GM12878 (cell line): ENCODE measurements at regions not wholly inside any gene's neighbourhood (a gene's known extent, or its start where the extent isn't known, plus 50 kb on each side); places are given as distances from the start of the nearest gene placed in this dataset.

ENCODE experiments used
- ATAC-seq: fragments of 200-7000 bp; cut with Tn5 transposase; 3 replicates; pipeline ENCODE4 v1.9.1; 2020; ENCODE audit warnings: mild to moderate bottlenecking, moderate library complexity
- BruUV-seq: library from RNA; stranded (reverse); fragments of 400-500 nt; replicated peaks from 2 replicates; lab custom pipeline; 2021; lab: Mats Ljungman, UMichigan
- CTCF ChIA-PET: fragments of 300-600 bp; sonication (Branson Sonifier 250); formaldehyde crosslinking; extraction: SDS; loops from one replicate; lab custom pipeline; 2021; ENCODE audit warnings: inconsistent platforms; lab: Yijun Ruan, JAX
- POLR2A ChIA-PET: fragments of 350-600 bp; formaldehyde crosslinking; extraction: SDS; loops from one replicate; lab custom pipeline; 2021; ENCODE audit warnings: inconsistent platforms; lab: Charles Lee
- RAD21 ChIA-PET: fragments of 300-600 bp; sonication (Branson Sonifier 250); formaldehyde crosslinking; loops from one replicate; lab custom pipeline; 2023; ENCODE audit warnings: antibody characterized with exemption; ENCODE audit not compliant: unreplicated experiment; lab: Charles Lee
- SMC1A ChIA-PET: fragments of 300-600 bp; sonication (Branson Sonifier 250); formaldehyde crosslinking; loops from one replicate; lab custom pipeline; 2023; ENCODE audit not compliant: unreplicated experiment, uncharacterized antibody; lab: Charles Lee
- DNase-seq: peaks from one replicate; pipeline ENCODE4 v3.0.0-alpha.2; 2011; ENCODE audit warnings: low read depth, low spot score
- FAIRE-seq: peaks from 3 replicates; lab custom pipeline; 2011; peaks lifted over from hg19 to GRCh38; lab: Jason Lieb, UNC
- H2AFZ ChIP-seq: 2 replicates; pipeline ENCODE4 v1.6.0; 2011; ENCODE audit warnings: low read depth, low read length, control low read depth; ENCODE audit not compliant: control insufficient read depth
- H3K27ac ChIP-seq: 2 replicates; pipeline ENCODE4 v1.5.1; 2011; ENCODE audit warnings: control low read depth; ENCODE audit not compliant: control insufficient read depth, insufficient read depth
- H3K27me3 ChIP-seq, 2 experiments: replicated peaks in 1 of 2; 2 replicates each; pipeline versions ENCODE4 v1.6.0 to v1.6.1; 2011; ENCODE audit warnings: low read length in 1 of 2; ENCODE audit not compliant: control insufficient read depth in 2 of 2, insufficient read depth in 2 of 2
- H3K36me3 ChIP-seq, 2 experiments: 2 replicates each; pipeline ENCODE4 v1.5.1; 2011; ENCODE audit warnings: low read length in 1 of 2; ENCODE audit not compliant: control insufficient read depth in 2 of 2, insufficient read depth in 2 of 2
- H3K4me1 ChIP-seq: 2 replicates; pipeline ENCODE4 v1.6.1; 2011; ENCODE audit warnings: mild to moderate bottlenecking, low read length, moderate library complexity, mixed read lengths; ENCODE audit not compliant: control insufficient read depth, insufficient read depth
- H3K4me2 ChIP-seq: 2 replicates; pipeline ENCODE4 v1.6.0; 2011; ENCODE audit warnings: control low read depth; ENCODE audit not compliant: control insufficient read depth, insufficient read depth
- H3K4me3 ChIP-seq: fragments of 200-600 bp; sonication (generic); 2 replicates; pipeline ENCODE4 v1.5.1; 2016
- H3K79me2 ChIP-seq: 2 replicates; pipeline ENCODE4 v1.6.0; 2011; ENCODE audit warnings: low read length; ENCODE audit not compliant: control insufficient read depth, insufficient read depth
- H3K9ac ChIP-seq: 2 replicates; pipeline ENCODE4 v1.8.0; 2011; ENCODE audit warnings: low read length, control low read depth, mixed read lengths; ENCODE audit not compliant: control insufficient read depth, insufficient read depth
- H3K9me3 ChIP-seq: replicated peaks from 3 replicates; pipeline ENCODE4 v1.5.1; 2011; ENCODE audit warnings: mild to moderate bottlenecking, low read length; ENCODE audit not compliant: control insufficient read depth, insufficient read depth
- H4K20me1 ChIP-seq: 2 replicates; pipeline ENCODE4 v1.6.0; 2011; ENCODE audit not compliant: control insufficient read depth, insufficient read depth
- BACH1 ChIP-seq: fragments of 450-650 bp; IDR thresholded peaks from 2 replicates; pipeline ENCODE4 v1.6.1; 2017; ENCODE audit warnings: mild to moderate bottlenecking, borderline replicate concordance
- BCLAF1 ChIP-seq: fragments of 450-650 bp; IDR thresholded peaks from 2 replicates; pipeline ENCODE4 v1.6.1; 2017; ENCODE audit warnings: antibody characterized with exemption, mild to moderate bottlenecking, moderate library complexity
- E4F1 ChIP-seq: fragments of 450-650 bp; IDR thresholded peaks from 2 replicates; pipeline ENCODE4 v1.6.1; 2018; ENCODE audit warnings: borderline replicate concordance, mild to moderate bottlenecking; ENCODE audit not compliant: partially characterized antibody
- ELK1 ChIP-seq: IDR thresholded peaks from 2 replicates; pipeline ENCODE4 v1.6.1; 2012; ENCODE audit warnings: low read depth, low read length, improper control_type of control experiment
- KDM1A ChIP-seq: fragments of 200-600 bp; sonication (generic); IDR thresholded peaks from 2 replicates; pipeline ENCODE4 v1.6.1; 2016; ENCODE audit warnings: borderline replicate concordance
- MLLT1 ChIP-seq: fragments of 450-650 bp; IDR thresholded peaks from 2 replicates; pipeline ENCODE4 v1.6.1; 2016; ENCODE audit warnings: mild to moderate bottlenecking
- MXI1 ChIP-seq: fragments of 150-350 bp; IDR thresholded peaks from 2 replicates; pipeline ENCODE4 v1.6.1; 2011; ENCODE audit warnings: low read depth, mild to moderate bottlenecking, inconsistent platforms, low read length, improper control_type of control experiment
- PBX3 ChIP-seq: IDR thresholded peaks from 2 replicates; pipeline ENCODE4 v1.6.1; 2011; ENCODE audit warnings: mild to moderate bottlenecking, low read depth, low read length, moderate library complexity; ENCODE audit not compliant: insufficient replicate concordance
- SREBF2 ChIP-seq: IDR thresholded peaks from 2 replicates; pipeline ENCODE4 v1.6.1; 2012; ENCODE audit warnings: mild to moderate bottlenecking, low read length
- SUZ12 ChIP-seq: fragments of 200-600 bp; sonication (generic); IDR thresholded peaks from one replicate; pipeline ENCODE4 v1.6.1; 2018; ENCODE audit warnings: antibody characterized with exemption, mild to moderate bottlenecking; ENCODE audit not compliant: unreplicated experiment
- ZBTB40 ChIP-seq: fragments of 450-650 bp; IDR thresholded peaks from 2 replicates; pipeline ENCODE4 v1.6.1; 2016; ENCODE audit warnings: mild to moderate bottlenecking, moderate library complexity, borderline replicate concordance
- in situ Hi-C: fragments of 300-500 bp; cut with MboI; formaldehyde crosslinking; loops from 9 replicates; pipeline ENCODE4 v1.14.3; 2018; ENCODE audit warnings: mixed read lengths
- intact Hi-C: fragments of 100-400 bp; cut with micrococcal nuclease; formaldehyde crosslinking; loops from one replicate; pipeline ENCODE4 v1.14.2; 2022; ENCODE audit not compliant: unreplicated experiment

- DNase-seq (no peak), ATAC-seq (no peak), FAIRE-seq (no peak)
- ChIA-PET POLR2A (no interaction called here), CTCF (no interaction called here), RAD21 (no interaction called here), SMC1A (interaction anchor here (0.6 kb wide), 1 partner anchor 1841 kb away, joined by 3 read pairs; no protein-coding TSS in a partner anchor)
- BruUV-seq, result no TSS peak
- Histone ChIP-seq H3K27me3 (no peaks in the 10 kb centered on the region), H3K79me2 (no peaks in the 10 kb centered on the region), H3K4me1 (no peaks in the 10 kb centered on the region), H3K27ac (no peak overlapping the region), H3K36me3 (no peaks in the 10 kb centered on the region), H3K4me2 (no peak overlapping the region), H3K9ac (no peak overlapping the region), H2AFZ (no peak overlapping the region), H4K20me1 (no peaks in the 10 kb centered on the region), H3K9me3 (no peaks in the 10 kb centered on the region), H3K4me3 (no peak overlapping the region)
- intact Hi-C loops, result no loop called here
- in situ Hi-C loops, result no loop called here
- TF ChIP-seq KDM1A (no peak), ZBTB40 (no peak), E4F1 (no peak), MLLT1 (no peak), SREBF2 (no peak), BCLAF1 (no peak), ELK1 (no peak), SUZ12 (no peak), BACH1 (no peak), PBX3 (no peak), MXI1 (no peak)
Measured at GRCh38 chr9:82681809-82682208, 381.1 kb downstream of the RASEF start.
